ENCODE measurements at regions not wholly inside any gene's neighbourhood (a gene's known extent, or its start where the extent isn't known, plus 50 kb on each side); places are given as distances from the start of the nearest gene placed in this dataset.
"Not testable (repeated sequence)": the region's sequence is repeated elsewhere in the genome, so short reads cannot be mapped to it uniquely, and the experiment has no call there.

- Histone ChIP-seq H3K4me2 (no peak overlapping the region), H3K79me2 (ENCODE audit: insufficient read depth) (no peaks in the 10 kb centered on the region), H3K9me2 (no peaks in the 10 kb centered on the region), H4K20me1 (ENCODE audit: insufficient read depth) (no peaks in the 10 kb centered on the region), H3F3A (replicated peaks; ENCODE audit: insufficient read depth) (no peaks in the 10 kb centered on the region), H3K9ac (no peak overlapping the region), H3K27me3 (ENCODE audit: insufficient read depth) (no peaks in the 10 kb centered on the region), H3K9me3 (no peaks in the 10 kb centered on the region), H3K4me1 (ENCODE audit: control insufficient read depth in 1 of 2, insufficient read depth in 2 of 2, low read depth in 1 of 2, low read length in 1 of 2) (no peaks in the 10 kb centered on the region), H3K36me3 (replicated peaks in 1 of 2; ENCODE audit: control insufficient read depth in 1 of 2, insufficient read depth in 2 of 2, low read length in 1 of 2) (no peaks in the 10 kb centered on the region), H2AFZ (ENCODE audit: low read depth) (no peak overlapping the region), H3K4me3 (ENCODE audit: low read depth in 2 of 2, low read length in 1 of 2) (no peak overlapping the region), H3K27ac (ENCODE audit: low read depth in 2 of 2, low read length in 1 of 2) (no peak overlapping the region)
- ChIA-PET POLR2A (no interaction called here), CTCF (no interaction called here)
- WGBS (ENCODE audit: low lambda C conversion rate), result 11% methylated on average over 2 of the region's 2 CpGs
- TF ChIP-seq MAX (IDR thresholded peaks at IDR 0.05; ENCODE audit: low read depth), result no peak
- TF ChIP-seq SMC3 (IDR thresholded peaks at IDR 0.05; ENCODE audit: low read depth, low read length), result no peak
- TF ChIP-seq FOSL2 (IDR thresholded peaks at IDR 0.05; ENCODE audit: borderline replicate concordance, low read depth), result no peak
- no peak for TF ChIP-seq EZH2phosphoT487 (IDR thresholded peaks at IDR 0.05; ENCODE audit: borderline replicate concordance, low read depth)
- TF ChIP-seq REST (IDR thresholded peaks at IDR 0.05; ENCODE audit: low read depth, low read length), result no peak
- no peak for TF ChIP-seq CHD2 (IDR thresholded peaks at IDR 0.05; ENCODE audit: low read length, partially characterized antibody)
- no peak for TF ChIP-seq YY1 (IDR thresholded peaks at IDR 0.05; ENCODE audit: low read depth)
- no peak for TF ChIP-seq EP300 (IDR thresholded peaks at IDR 0.05; ENCODE audit: borderline replicate concordance in 1 of 2, low read depth in 1 of 2, low read length in 1 of 2)
- DNase-seq, result no peak
These were observed 108.4 kb upstream of the ZKSCAN2 start for GRCh38 chr16:25366078-25366477.

GRCh38 chr16:25359516-25359915 is 101.9 kb upstream of the ZKSCAN2 start:
- H3K4me3 ChIP-seq (ENCODE audit: low read depth in 2 of 2, low read length in 1 of 2); H3K79me2 ChIP-seq (ENCODE audit: insufficient read depth); H3K9me3 ChIP-seq; H3K9me2 ChIP-seq; H3K36me3 ChIP-seq (replicated peaks in 1 of 2; ENCODE audit: control insufficient read depth in 1 of 2, insufficient read depth in 2 of 2, low read length in 1 of 2); H3K27ac ChIP-seq (ENCODE audit: low read depth in 2 of 2, low read length in 1 of 2); H3K9ac ChIP-seq; POLR2A ChIA-PET; H3K4me1 ChIP-seq (ENCODE audit: control insufficient read depth in 1 of 2, insufficient read depth in 2 of 2, low read depth in 1 of 2, low read length in 1 of 2); DNase-seq; H2AFZ ChIP-seq (ENCODE audit: low read depth); CTCF ChIA-PET; H3K4me2 ChIP-seq; H3F3A ChIP-seq (replicated peaks; ENCODE audit: insufficient read depth); H3K27me3 ChIP-seq (ENCODE audit: insufficient read depth); H4K20me1 ChIP-seq (ENCODE audit: insufficient read depth): not testable (repeated sequence)
- 31% methylated on average over 6 of the region's 8 CpGs for WGBS (ENCODE audit: low lambda C conversion rate)

- no peak for DNase-seq
- H3K27me3 ChIP-seq (ENCODE audit: insufficient read depth), result no peaks in the 10 kb centered on the region
- H3K4me2 ChIP-seq, result no peak overlapping the region
- ChIA-PET POLR2A (no interaction called here), CTCF (no interaction called here)
- no peak overlapping the region for H3K4me3 ChIP-seq (ENCODE audit: low read depth in 2 of 2, low read length in 1 of 2)
- H3K36me3 ChIP-seq (replicated peaks in 1 of 2; ENCODE audit: control insufficient read depth in 1 of 2, insufficient read depth in 2 of 2, low read length in 1 of 2), result no peaks in the 10 kb centered on the region
- no peaks in the 10 kb centered on the region for H4K20me1 ChIP-seq (ENCODE audit: insufficient read depth)
- H3K9me3 ChIP-seq, result no peaks in the 10 kb centered on the region
- no peak overlapping the region for H3K27ac ChIP-seq (ENCODE audit: low read depth in 2 of 2, low read length in 1 of 2)
- H3K9me2 ChIP-seq, result no peaks in the 10 kb centered on the region
- no peaks in the 10 kb centered on the region for H3K79me2 ChIP-seq (ENCODE audit: insufficient read depth)
- WGBS (ENCODE audit: low lambda C conversion rate), result 20% methylated on average over 5 of the region's 5 CpGs
- no peaks in the 10 kb centered on the region for H3K4me1 ChIP-seq (ENCODE audit: control insufficient read depth in 1 of 2, insufficient read depth in 2 of 2, low read depth in 1 of 2, low read length in 1 of 2)
- no peaks in the 10 kb centered on the region for H3F3A ChIP-seq (replicated peaks; ENCODE audit: insufficient read depth)
- H3K9ac ChIP-seq, result no peak overlapping the region
- no peak overlapping the region for H2AFZ ChIP-seq (ENCODE audit: low read depth)
- no peak for TF ChIP-seq RXRA (IDR thresholded peaks at IDR 0.05; ENCODE audit: borderline replicate concordance, low read depth)
- no peak for TF ChIP-seq FOXM1 (IDR thresholded peaks at IDR 0.05; ENCODE audit: low read depth)
- TF ChIP-seq RAD21 (IDR thresholded peaks at IDR 0.05; ENCODE audit: low read length), result no peak
- TF ChIP-seq TCF12 (IDR thresholded peaks at IDR 0.05), result no peak
- TF ChIP-seq POLR2AphosphoS5 (IDR thresholded peaks at IDR 0.05; ENCODE audit: low read depth, low read length), result no peak
- no peak for TF ChIP-seq RFX5 (IDR thresholded peaks at IDR 0.05; ENCODE audit: low read length)
- no peak for TF ChIP-seq USF2 (IDR thresholded peaks at IDR 0.05; ENCODE audit: borderline replicate concordance, low read depth, low read length)
- no peak for TF ChIP-seq PBX3 (IDR thresholded peaks at IDR 0.05)
- no peak for TF ChIP-seq GATA2 (CRISPR knock-in tag; IDR thresholded peaks at IDR 0.05)
- no peak for TF ChIP-seq FOXJ3 (CRISPR knock-in tag; IDR thresholded peaks at IDR 0.05)
- TF ChIP-seq RCOR1 (IDR thresholded peaks at IDR 0.05; ENCODE audit: low read length), result no peak
- TF ChIP-seq TAF1 (IDR thresholded peaks at IDR 0.05; ENCODE audit: borderline replicate concordance, low read depth, low read length), result no peak
- TF ChIP-seq YY1 (IDR thresholded peaks at IDR 0.05; ENCODE audit: low read depth), result no peak
These were observed 86.4 kb upstream of the ZKSCAN2 start for GRCh38 chr16:25344006-25344405.

Measured in SK-N-SH (cell line).